GM21717 (cell line): ENCODE measurements at regions not wholly inside any gene's neighbourhood (a gene's known extent, or its start where the extent isn't known, plus 50 kb on each side); places are given as distances from the start of the nearest gene placed in this dataset.

Experiments
- ATAC-seq: cut with Tn5 transposase; IDR thresholded peaks from one replicate; pipeline ENCODE4 v1.9.1; 2021; ENCODE audit warnings: mild to moderate bottlenecking, moderate library complexity; ENCODE audit not compliant: unreplicated experiment

GRCh38 chr1:61531716-61532115, 193.2 kb downstream of the TM2D1 start:
- no peak for ATAC-seq

DNA sequence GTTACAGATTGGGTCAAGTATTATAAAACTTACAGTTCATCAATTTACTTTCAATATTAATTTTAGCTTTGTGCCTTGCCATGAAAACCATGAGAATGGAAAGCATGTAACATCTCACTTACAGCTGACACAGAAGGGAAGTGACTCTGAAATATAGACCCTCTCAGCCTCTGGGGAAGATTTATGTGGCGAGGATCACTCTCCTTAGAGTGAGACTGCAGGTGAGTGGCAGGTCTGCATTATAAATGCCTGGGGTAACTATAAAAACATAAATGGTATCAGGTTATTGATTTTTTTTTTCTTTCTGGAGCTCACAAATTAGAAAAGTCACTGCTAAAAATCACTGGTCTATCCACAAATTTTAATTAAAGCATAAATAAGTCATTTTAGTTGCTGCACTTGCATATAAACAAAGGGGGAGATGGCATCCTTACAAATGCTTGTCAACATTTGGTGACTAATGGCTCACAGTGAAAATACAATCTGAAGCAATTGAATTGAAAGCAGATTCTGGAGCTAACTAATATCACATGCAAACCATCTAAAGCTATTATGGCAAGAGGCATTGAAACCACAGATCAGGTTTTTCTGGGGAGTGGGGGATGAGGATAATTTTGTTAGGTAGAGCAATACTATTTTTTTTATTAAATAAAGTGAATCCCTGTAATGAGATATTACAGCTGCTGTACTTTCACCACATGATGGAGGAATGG, 200.9 kb downstream of the TM2D1 start:
- ATAC-seq = no peak

GRCh38 chr1:61523229-61523628, 201.7 kb downstream of the TM2D1 start:
- ATAC-seq = no peak

GRCh38 chr1:61520401-61520800, 204.5 kb downstream of the TM2D1 start:
- no peak for ATAC-seq

DNA sequence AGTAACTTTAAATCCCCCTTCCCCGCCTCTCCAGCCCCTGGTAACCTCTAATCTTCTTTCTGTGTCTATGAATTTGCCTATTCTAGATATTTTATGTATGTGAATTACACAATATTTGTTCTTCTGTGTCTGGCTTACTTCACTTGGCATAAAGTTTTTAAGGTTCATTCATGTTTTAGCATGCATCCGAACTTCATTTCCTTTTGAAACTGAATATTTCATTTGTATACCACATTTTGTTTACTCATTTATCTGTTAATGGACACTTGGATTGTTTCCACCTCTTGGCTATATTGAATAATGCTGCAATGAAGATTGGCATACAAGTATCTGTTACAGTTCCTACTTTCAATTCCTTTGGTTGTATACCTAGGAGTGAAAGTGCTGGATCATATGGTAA, 205.3 kb downstream of the TM2D1 start:
- ATAC-seq = no peak

- ATAC-seq = no peak
Measured at GRCh38 chr1:61518670-61519400, 206.1 kb downstream of the TM2D1 start.

- no peak for ATAC-seq
Measured at GRCh38 chr1:61517345-61517744, 207.6 kb downstream of the TM2D1 start.

DNA sequence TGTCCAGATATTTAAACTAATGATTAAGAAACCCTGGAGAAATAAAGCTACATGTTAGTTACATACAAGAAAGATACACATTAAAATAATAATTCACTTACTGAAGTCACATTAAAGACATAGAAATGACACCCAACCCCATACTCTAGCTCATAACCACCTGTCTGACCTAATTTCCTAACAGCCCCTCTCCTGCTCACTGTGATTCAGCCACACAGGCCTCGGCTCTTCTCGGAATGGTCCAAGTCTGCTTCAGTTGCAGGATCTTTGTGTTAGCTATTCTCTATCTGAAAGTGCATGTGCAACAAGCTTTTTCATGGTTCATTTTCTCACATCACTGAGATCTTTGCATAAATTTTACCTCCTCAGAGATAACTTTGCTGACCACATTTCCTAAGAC, 209.8 kb downstream of the TM2D1 start:
- no peak for ATAC-seq
